GM19328 (cell line): ENCODE measurements at regions not wholly inside any gene's neighbourhood (a gene's known extent, or its start where the extent isn't known, plus 50 kb on each side); places are given as distances from the start of the nearest gene placed in this dataset.
"Not testable (repeated sequence)": the region's sequence is repeated elsewhere in the genome, so short reads cannot be mapped to it uniquely, and the experiment has no call there.

Source experiments
- ATAC-seq: cut with Tn5 transposase; IDR thresholded peaks from one replicate; pipeline ENCODE4 v1.9.1; 2021; ENCODE audit warnings: mild to moderate bottlenecking, moderate library complexity; ENCODE audit not compliant: unreplicated experiment

DNA sequence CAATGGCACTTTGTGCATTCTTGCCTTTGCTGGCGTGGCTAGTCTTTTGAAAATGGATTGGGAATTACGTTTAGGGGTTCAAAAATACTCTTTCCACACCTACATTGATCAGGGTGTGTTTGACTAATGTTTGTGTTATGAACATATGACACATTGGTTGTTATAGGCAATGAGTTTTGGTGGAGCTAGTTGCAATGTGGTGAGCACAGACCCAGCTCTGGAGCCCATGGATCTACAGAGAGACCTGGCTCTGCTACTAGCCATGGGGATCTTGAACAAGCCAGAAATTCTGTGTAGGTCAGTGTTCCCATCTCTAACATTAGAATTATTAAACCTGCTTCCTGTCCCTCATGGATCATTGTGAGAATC, 222.4 kb upstream of the UBL3 start:
- ATAC-seq = no peak

DNA sequence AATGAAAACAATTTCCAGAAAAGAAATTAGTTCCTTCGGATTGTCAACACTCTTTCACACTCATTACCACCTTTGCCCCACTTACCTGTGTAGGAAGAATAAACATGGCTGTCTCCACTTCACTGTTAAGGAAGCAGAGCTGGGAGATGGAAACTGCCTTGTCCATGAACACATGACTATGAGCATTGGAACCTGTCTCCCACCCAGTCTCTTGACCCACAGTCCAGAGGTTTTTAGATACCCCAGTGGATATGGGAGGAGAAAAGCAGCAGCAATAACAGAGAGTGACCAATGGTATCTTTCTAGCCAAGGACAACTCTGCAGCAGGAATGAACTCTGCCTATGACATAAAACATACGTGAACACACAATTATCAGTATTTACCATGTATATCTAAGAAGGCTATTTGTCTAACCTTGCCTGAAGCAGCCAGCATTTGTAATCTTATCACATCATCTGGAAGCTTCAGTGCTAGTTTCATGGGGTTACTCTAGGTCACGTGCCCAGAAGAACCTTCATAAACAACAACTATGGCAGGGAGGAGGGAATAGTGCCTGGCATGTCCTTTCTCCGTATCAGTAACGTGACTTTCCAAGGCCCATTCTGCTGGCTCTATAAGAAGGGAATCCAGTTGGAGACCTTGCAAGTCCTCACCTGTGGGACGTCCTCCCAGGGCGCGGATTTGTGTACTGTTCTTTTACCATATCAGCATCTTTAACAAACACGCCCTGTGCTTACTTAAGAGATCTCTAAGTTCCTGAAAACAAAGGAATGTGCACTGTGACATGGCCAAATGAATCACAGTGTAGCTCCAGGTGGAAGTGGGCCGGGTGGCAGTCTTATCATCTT, 221.8 kb upstream of the UBL3 start:
- ATAC-seq = no peak

DNA sequence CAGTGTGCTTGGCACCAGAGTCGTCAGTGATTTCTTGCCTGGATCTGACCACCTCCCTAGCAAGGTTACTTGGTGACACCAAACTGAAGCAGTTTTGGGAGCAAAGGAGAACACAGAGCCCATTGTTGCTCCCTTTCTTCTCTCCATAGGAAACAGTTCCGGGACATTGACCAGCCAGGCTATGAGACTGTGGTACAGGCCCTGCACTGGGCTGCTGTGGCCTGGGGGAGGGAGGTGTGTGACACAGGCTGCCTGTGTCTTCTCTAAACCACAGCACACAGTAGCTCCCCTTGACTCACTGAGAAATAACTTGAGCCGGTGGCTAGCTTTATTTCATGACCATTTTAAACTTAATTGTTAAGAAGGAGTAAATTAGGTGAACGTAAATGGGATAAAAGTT, 214.8 kb upstream of the UBL3 start:
- ATAC-seq = no peak

DNA sequence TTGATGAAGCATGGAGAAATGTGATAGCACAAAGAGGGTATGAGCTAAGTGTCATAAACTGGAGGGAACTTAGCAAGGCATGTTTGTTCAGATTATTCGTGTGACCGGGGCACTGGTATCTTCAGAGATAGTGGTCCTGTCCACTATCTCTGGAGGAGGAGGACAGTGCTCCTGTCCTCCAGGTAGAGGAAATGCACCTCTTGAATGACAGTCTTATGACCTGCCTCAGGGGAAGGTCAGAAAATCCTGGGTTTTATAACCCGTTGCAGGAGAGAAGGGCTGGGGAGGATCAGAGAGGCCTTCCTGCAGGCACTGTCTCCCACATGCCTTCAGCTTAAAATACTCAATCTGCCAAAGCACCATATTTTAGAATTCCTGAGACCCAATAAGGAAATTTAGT, 213.5 kb upstream of the UBL3 start:
- ATAC-seq = no peak

DNA sequence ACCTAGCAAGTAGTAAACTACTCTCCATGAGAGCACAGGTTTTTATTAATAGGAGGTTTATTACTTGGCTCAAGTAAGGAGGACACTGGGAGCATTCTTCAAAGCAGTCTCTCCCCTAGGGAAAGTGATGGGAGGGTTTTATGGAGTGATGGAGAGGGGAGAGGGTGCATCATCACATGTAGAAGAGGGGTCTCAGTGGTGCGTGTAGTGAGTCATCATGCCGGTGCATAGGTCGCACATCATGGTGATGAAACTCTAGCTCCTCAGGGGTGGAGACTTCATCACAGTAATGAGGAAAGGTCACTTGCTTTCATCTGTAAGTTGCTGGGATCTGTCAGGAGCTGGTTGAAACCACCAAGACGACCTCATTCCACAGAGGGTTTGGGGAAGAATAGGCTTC, 210.8 kb upstream of the UBL3 start:
- no peak for ATAC-seq

DNA sequence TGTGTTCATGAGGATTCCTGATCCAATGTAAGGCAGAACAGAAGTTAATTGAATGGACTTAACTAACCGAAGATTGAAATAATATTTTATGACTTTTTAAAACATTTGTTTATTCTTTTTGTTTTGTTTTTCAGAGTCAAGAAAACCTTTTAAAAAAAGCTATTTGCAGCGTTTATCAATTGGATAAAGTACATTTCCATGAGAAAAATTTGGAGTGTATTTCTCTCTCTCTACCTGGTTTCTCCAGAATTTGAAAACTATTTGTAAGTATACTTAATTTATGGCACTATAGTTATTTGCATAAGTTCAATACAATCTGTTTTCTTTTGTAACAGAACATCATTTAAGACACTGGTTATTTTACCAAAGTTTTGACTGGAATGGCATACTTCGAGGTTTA, 208.0 kb upstream of the UBL3 start:
- no peak for ATAC-seq

DNA sequence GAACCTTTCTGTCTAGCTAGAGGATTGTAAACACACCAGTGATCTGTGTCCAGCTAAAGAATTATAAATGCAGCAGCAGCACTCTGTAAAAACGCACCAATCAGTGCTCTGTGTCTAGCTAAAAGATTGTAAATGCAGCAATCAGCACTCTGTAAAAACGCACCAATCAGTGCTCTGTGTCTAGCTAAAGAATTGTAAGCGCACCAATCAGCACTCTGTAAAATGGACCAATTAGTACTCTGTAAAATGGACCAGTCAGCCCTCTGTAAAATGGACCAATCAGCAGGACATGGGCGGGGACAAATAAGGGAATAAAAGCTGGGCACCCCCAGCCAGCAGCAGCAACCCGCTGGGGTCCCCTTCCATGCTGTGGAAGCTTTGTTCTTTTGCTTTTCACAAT, 204.1 kb upstream of the UBL3 start:
- not testable (repeated sequence) for ATAC-seq

DNA sequence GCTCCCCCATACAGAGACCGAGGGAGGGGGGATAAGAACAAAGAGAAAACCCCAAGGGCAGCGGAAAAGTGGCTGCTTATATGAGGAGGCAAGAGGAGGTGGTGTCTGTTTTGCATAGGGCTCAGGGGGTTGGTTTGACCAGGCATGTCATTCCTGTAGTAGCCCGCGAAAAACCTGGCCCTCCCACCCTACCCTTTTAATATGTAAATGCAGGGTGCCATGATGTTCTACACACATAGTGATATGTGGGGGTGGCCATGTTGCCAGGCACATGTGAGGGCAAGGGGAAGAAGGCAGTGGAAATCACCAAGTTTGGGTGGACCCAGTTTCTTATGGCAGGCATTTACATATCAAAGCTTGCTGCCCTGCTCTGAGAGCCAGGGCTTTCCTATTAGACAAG, 203.5 kb upstream of the UBL3 start:
- ATAC-seq = no peak

DNA sequence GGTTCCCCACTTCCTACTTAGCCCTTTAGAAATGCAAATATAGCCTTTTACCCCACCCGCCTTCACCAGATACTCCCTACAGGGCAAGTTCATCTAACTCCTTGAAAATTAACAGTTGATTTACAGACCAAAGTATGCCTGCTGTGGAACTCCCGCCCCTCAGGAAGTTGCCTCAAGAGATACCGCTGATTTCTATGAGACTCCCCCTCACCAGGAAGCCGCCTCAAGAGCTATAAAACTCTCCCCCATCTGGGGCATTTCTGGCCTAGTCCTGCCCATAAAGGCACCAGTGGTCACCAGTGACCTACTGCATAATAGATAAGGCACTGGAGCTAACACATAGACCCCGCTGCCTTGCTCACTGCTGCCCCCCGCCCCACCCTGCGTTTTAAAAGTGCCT, 201.7 kb upstream of the UBL3 start:
- no peak for ATAC-seq

DNA sequence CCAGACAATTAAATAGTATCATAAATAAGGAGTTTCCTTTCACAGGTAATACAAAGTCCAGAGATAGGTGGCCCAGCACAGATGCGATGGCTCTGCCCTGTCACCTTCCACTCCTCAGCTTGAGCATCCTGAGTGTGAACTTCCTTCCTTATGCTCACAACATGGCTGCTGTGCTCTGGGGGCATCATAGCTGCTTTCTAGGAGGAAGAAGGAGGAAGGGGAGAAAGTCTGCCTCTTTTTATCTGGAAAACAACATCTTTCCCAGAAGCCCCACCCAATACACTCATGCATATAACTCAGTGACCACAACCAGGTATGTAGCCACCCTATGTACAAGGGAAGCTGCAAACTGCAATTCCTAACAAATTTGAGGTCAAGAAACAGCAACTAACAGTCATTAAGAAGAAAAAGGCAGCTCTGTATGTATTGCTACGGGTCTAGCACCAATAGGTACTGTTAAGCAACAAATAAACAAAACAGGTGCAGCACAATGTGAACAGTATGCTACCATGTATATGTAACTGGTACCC, 201.2 kb upstream of the UBL3 start:
- no peak for ATAC-seq

DNA sequence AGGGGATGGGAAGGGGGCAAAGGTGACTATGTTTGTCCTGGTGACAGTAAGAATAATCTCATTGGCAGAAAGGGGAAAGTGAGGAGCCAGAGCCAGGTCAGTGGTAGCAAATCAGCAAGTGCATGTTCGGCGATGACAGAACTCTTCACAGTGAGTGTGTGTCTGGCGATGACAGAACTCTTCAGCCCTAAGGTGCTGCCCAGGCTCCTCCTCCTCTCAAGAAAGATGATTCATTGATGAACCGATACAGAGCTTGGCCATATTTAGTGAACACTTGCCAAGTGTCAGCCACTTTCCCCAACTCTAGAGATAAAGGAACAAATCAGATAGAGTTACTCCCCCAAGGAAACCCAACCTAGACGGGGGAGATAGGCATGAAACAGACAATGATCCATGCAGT, 199.3 kb upstream of the UBL3 start:
- no peak for ATAC-seq

DNA sequence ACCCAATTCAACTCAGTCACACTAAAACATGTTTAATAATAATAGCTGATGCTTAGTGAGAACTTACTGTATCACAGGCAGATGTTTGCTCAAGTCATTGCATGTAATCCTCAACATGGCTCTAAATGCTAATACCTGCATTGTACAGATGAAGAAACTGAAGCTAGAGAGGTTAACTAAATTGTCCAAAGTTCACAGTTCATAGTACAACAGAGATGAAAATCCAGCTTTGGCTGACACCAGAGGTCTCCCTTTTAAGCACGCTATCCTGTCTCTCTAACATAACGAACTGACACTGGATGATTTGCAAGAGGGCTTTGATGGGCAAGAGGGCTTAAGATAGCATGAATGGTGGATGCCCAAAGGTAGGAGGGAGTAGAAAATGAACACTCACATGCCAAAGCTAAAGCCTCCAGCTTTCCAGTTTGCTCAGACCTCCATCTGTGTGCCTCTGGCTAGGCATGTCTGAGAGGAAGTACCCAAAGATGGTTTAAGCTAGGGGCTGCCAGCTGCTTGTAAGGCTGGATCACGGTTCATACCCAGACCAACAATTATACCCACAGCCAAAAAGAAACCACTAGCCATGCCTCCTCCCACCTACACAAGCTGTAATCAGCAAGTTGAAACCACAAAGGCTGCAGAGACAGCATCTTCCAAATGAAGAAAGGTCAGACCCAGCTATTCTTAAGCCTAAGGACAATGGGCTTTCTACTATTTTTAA, 196.9 kb upstream of the UBL3 start:
- ATAC-seq = no peak

DNA sequence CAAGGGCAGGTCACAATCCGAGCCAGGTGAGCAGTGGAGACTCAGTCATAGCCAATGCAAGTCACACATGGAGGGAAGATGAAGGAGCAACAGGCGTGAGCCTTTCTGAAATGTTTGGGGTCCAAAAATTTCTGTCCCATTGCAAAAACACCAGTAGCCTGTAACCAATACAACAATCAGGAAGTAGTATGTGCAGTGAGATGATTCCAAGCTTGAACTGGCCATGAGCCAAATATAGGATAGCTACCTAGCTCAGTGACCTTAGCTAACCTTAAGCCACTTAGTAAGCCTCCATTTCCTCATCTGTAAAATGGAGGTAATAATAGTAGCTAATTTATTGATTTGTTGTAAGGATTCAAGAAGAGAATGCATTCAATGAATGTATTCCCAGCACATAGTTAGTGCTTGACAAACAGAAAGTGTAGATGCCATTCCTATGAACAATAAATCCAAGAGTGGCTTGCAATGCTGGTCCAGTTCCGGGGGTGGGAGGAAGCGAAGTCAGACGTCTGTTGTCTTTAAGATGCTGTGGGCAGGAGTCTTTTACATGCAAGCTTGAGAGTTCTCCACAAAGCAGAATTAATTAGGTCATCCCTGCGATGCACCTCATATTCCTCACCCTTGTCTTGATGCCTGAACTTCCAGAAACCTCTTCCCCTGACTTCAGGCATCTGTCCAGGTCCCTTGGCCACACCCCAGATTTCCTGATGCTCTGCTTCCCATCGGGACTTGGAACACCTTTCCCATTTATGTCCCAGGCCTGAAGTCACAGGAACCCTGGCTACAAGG, 195.7 kb upstream of the UBL3 start:
- ATAC-seq = no peak

DNA sequence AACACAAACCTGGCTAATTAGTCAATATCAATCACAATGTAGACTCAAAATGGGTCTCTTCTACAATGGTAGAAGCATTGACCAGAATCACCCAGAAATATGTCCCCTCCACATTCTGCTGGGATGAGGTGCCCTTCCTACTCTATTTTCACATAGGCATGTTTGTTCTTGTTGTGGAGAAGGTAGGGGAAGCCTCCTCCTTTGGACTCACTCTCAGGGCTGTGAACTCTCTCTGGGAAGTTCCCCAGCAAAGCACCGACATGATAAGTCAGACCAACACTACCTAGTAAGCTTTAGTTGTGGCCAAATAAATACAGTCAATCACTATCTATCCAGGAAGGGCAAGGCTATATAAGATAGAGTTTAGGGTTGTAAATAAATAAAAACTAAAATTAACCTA, 194.5 kb upstream of the UBL3 start:
- ATAC-seq = no peak

DNA sequence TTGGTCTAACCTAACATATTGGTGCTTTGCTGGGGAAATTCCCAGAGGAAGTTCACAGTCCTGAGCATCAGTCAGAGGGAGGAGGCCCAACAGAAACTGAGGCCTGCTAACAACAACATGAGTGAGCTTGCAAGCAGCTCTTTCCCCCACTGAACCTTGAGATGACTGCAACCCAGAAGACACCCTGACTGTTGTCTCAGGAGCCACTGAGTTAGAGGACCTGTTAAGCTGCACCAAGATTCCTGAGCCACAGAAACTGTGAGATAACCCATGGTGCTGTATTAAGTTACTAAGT, 193.2 kb upstream of the UBL3 start:
- ATAC-seq = no peak

DNA sequence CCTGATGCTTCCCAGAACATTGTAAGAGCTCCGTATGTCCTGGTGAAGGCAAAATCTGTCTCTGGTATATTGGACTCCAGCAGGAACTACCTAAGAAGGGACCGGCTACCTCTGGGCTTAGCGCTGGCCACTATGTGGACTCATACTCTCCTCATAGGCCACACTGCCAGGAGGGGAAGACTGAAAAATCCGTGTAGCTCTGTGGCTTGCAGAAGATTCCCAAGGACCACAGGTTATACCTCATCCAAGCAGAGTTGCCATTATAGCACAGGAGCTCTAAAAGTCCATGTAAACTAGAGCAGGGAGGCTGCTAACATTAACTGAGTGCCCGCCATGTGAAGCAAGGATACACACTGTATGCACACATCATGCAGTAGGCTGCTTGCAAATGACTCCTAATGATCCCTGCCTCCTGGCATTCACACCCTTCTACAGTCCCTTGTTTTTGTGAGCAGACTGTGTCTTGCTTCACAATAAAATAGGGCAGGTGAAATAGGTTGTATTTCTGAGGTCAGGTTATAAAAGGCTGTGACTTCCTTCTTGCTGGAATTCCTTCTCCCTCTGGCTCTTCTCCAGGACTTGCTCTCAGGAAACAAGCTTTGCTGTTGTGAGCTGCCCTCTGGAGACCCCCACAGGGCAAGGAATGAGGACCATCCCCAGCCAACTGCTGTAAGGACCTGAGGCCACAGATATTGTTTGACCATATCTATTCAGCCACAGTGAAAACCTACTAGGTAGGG, 192.6 kb upstream of the UBL3 start:
- ATAC-seq = no peak

DNA sequence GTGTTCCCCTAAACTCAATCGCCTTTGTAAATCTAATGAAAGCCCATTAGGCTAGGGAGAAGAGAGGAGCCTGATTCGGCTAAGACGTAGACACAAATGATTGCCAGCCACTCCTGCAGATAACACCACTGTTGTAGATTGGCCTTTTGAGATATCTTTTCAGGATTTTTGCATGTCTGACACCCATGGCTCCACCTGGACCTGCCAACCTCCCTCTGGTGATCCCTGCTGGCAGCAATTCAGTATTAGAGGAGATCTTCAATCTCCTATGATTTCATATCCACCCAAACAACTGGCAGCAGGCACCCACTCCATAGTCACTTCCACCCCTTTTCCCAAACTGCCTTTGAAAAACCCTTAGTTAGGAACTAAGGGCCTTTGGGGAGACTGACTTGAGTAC, 191.9 kb upstream of the UBL3 start:
- ATAC-seq = no peak

DNA sequence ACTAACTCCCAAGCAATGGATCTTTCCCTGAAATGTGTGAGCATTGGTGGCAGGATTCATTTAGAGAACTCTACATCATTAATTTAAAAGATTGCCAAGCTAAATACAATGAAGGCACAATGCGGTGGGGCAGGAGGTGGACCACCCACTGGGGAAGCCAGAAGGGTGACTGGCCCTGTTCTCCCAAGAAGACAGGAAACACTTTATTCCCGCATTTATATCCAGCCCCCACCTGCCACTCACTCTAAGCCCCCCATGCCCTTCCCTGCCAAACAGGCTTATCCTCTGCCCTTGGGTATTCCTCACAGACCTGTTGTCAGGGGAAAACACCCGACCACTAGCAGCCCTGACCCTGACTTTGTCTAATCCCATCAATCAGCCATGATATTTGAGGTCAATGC, 189.1 kb upstream of the UBL3 start:
- no peak for ATAC-seq

DNA sequence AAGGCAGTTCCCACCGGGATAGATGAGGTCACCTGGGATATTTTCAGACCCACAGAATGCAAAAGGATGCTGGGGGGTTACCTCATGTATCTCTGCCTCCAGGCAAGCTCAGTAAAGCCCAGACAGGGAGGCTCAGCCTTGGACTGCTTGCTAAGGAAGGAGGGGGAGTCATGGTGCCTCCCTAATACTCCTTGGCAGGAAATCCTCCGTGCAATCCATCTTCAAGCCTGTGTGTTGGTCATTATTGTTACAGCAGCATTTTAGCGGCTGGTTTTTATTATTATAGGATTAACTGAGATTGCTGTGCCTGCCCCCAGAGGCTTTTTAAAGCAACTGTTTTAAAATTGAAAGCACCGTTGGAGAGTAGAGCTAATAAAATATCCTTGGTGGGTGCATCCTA, 188.5 kb upstream of the UBL3 start:
- ATAC-seq = no peak

DNA sequence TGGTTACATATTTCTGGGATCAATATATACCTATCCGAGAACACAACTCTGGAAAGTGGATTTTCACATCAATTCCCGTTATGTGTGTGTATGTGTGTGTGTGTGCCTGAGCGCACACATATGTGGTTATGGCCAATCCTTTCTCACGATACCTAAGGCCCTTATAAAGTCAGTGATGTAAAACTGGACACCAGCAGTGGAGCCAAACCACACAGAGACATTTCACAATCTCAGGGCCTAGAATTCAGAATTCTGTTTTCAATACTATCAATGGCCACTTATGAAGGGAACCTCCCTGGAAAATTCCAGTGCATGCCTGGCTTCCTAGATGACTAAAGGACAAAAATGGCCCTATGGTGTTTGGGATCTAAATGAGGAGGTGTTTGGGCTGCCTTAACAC, 187.3 kb upstream of the UBL3 start:
- no peak for ATAC-seq

DNA sequence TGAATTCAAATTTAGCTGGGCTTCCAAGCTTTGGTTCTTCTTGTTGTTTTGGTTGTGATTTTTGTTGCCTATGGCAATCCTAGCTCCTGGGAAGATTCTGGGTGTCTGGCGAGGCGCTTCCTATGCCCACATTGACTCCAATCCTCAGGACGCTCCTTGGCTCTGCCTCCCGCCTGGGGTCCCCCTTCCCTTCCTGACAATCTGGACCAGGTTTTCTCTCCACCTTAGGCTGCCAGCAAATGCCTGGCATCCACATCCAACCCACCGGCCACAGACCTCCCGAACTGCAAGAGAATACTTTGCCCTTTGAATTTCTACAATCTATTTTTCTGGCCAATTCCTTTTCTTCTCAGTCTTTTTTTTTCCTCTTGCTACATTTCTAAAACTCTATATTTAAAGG, 186.9 kb upstream of the UBL3 start:
- no peak for ATAC-seq
